Fibroblast of pulmonary artery (primary cell): ENCODE measurements at regions not wholly inside any gene's neighbourhood (a gene's known extent, or its start where the extent isn't known, plus 50 kb on each side); places are given as distances from the start of the nearest gene placed in this dataset.

ENCODE experiments used
- DNase-seq: peaks from one replicate; pipeline ENCODE4 v3.0.0-alpha.2; 2010; ENCODE audit warnings: low read depth
- H3K4me3 ChIP-seq: replicated peaks from 2 replicates; pipeline ENCODE4 v1.5.1; 2011; ENCODE audit warnings: low read depth, mild to moderate bottlenecking, control low read depth, low read length, moderate library complexity
- TF ChIP-seq, protein P1 (sequence below): IDR thresholded peaks from 2 replicates; pipeline ENCODE4 v1.5.1; 2011; ENCODE audit warnings: mild to moderate bottlenecking, control low read depth, low read length, inconsistent platforms; ENCODE audit errors: missing control alignments

- H3K4me3 ChIP-seq: no peak overlapping the region
- TF ChIP-seq, protein P1, sequence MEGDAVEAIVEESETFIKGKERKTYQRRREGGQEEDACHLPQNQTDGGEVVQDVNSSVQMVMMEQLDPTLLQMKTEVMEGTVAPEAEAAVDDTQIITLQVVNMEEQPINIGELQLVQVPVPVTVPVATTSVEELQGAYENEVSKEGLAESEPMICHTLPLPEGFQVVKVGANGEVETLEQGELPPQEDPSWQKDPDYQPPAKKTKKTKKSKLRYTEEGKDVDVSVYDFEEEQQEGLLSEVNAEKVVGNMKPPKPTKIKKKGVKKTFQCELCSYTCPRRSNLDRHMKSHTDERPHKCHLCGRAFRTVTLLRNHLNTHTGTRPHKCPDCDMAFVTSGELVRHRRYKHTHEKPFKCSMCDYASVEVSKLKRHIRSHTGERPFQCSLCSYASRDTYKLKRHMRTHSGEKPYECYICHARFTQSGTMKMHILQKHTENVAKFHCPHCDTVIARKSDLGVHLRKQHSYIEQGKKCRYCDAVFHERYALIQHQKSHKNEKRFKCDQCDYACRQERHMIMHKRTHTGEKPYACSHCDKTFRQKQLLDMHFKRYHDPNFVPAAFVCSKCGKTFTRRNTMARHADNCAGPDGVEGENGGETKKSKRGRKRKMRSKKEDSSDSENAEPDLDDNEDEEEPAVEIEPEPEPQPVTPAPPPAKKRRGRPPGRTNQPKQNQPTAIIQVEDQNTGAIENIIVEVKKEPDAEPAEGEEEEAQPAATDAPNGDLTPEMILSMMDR: no peak
- no peak for DNase-seq
These were observed 643.9 kb downstream of the TBC1D4 start for GRCh38 chr13:74838096-74838495.

DNA sequence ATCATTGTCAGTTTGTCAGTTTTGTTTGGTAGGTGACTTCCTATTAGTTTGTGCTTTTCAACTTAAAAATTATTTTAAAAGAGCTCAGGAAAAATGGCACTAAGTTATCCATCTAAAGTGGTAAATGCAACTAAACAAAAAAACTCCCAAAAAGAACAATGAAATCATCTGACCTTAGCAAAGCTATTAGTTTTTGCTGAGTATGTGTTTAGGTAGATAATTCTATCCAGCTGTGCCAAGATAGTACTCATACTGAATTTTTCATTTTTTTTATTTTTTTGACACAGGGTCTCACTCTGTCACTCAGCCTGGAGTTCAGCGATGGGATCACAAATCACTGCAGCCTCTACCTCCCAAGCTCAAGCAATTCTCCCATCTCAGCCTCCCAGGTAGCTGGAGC is 645.3 kb downstream of the TBC1D4 start:
- H3K4me3 ChIP-seq: no peak overlapping the region
- no peak for DNase-seq
- TF ChIP-seq, protein P1: no peak

- H3K4me3 ChIP-seq: no peak overlapping the region
- DNase-seq: no peak
- TF ChIP-seq, protein P1: no peak
These were observed 646.4 kb downstream of the TBC1D4 start for GRCh38 chr13:74835579-74835978.

DNA sequence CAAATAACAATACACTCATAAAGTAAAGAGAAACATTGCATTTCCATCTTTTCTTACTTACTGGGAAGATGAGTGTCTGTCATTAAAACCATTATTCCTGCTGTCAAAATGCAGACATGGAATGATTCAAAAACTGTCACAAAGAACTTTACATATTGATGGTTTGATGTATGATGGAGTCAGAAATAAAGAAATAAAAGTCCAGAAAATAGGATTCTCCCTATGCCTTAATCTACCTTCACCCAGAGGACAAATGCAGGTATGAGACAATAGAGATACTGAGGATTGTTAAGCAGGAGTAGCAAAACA is 656.1 kb downstream of the TBC1D4 start:
- TF ChIP-seq, protein P1: no peak
- no peak overlapping the region for H3K4me3 ChIP-seq
- no peak for DNase-seq

GRCh38 chr13:74825152-74825937 is 656.6 kb downstream of the TBC1D4 start:
- peak; percentile 93 for DNase-seq
- TF ChIP-seq, protein P1: no peak
- no peak overlapping the region for H3K4me3 ChIP-seq

- TF ChIP-seq, protein P1: no peak
These were observed 661.2 kb downstream of the TBC1D4 start for GRCh38 chr13:74820809-74821208.

GRCh38 chr13:74819549-74819948 is 662.4 kb downstream of the TBC1D4 start:
- H3K4me3 ChIP-seq: no peak overlapping the region
- DNase-seq: peak; percentile 6
- TF ChIP-seq, protein P1: no peak

More at GRCh38 chr13:74820809-74821208, 661.2 kb downstream of the TBC1D4 start:
- no peak for DNase-seq
- no peak overlapping the region for H3K4me3 ChIP-seq
